BLaER1 treated with 17β-estradiol and CSF1 and Interleukin-3, amounts not matched to agents 10 nM and 100 nM (cell line): ENCODE measurements at regions not wholly inside any gene's neighbourhood (a gene's known extent, or its start where the extent isn't known, plus 50 kb on each side); places are given as distances from the start of the nearest gene placed in this dataset.
A peak's percentile ranks its signal among the peaks of the same experiment; 100 is the strongest.

Experiments
- H3K27ac ChIP-seq, 11 experiments: shearing (Covaris generic); formaldehyde crosslinking; 2 replicates each; pipeline ENCODE4 v1.8.1; 2022
- H3K27me3 ChIP-seq, 11 experiments: shearing (Covaris generic); formaldehyde crosslinking; 2 replicates each; pipeline ENCODE4 v1.8.1; 2022
- H3K36me3 ChIP-seq, 11 experiments: shearing (Covaris generic); formaldehyde crosslinking; 2 replicates each; pipeline ENCODE4 v1.8.1; 2022
- H3K4me1 ChIP-seq, 10 experiments: shearing (Covaris generic); formaldehyde crosslinking; 2 replicates each; pipeline ENCODE4 v1.8.1; 2022
- H3K4me2 ChIP-seq, 11 experiments: shearing (Covaris generic); formaldehyde crosslinking; 2 replicates each; pipeline ENCODE4 v1.8.1; 2022
- H3K4me3 ChIP-seq, 10 experiments: shearing (Covaris generic); formaldehyde crosslinking; 2 replicates each; pipeline ENCODE4 v1.8.1; 2022
- H3K9ac ChIP-seq, 11 experiments: shearing (Covaris generic); formaldehyde crosslinking; 2 replicates each; pipeline ENCODE4 v1.8.1; 2022
- H3K9me3 ChIP-seq, 11 experiments: shearing (Covaris generic); formaldehyde crosslinking; replicated peaks in 1 of 11; 2 replicates each; pipeline ENCODE4 v1.8.1; 2022
- H4K20me1 ChIP-seq, 11 experiments: shearing (Covaris generic); formaldehyde crosslinking; 2 replicates each; pipeline ENCODE4 v1.8.1; 2022
- Cebpa-rat ChIP-seq, 11 experiments: shearing (Covaris generic); IDR thresholded peaks; 2 replicates each; pipeline ENCODE4 v1.8.1; 2022

DNA sequence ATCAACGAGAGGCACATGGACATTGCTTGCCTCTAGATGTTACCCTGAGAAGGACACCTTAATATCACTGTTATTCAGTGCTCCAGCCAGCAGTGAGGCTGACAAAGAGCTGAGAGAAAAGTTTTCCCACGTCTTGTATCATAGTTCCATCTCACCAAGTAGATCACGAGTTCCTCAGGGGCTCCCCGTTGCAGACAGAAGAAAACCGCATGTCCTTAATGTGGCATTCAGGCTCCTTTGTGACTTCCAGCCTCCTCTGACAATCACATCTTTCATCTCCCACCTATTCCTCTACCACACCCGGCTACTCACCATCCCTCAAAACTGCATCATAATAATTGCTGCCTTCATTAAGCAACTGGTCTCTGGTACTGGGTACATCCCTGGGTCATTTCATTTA lies 75.3 kb downstream of the DMRTA2 start:
- Histone ChIP-seq H3K4me2 (peak overlapping the region; percentile 67 to 87 (median 78)), H3K9ac (peak overlapping the region in 2 of 11 experiments; percentile 21 to 34; a peak in 2 of 22 replicates), H3K9me3 (peaks cover 0 to 9% (median 4%) of the 10 kb centered on the region in 11 experiments; a peak in 7 of 22 replicates), H3K4me1 (peaks cover 39 to 75% (median 61%) of the 10 kb centered on the region in 10 experiments), H4K20me1 (0 out of 22 replicates have a peak, but pooled peaks cover 0 to 15% (median 0%) of the 10 kb centered on the region in 11 experiments), H3K36me3 (no peaks in the 10 kb centered on the region), H3K27me3 (peaks cover 0 to 7% (median 0%) of the 10 kb centered on the region in 11 experiments; a peak in 2 of 22 replicates), H3K4me3 (no peak overlapping the region), H3K27ac (peak overlapping the region in 4 of 11 experiments; percentile 58 to 74 (median 69); a peak in 8 of 22 replicates)
- TF ChIP-seq Cebpa-rat (IDR thresholded peaks at IDR 0.05) = no peak

DNA sequence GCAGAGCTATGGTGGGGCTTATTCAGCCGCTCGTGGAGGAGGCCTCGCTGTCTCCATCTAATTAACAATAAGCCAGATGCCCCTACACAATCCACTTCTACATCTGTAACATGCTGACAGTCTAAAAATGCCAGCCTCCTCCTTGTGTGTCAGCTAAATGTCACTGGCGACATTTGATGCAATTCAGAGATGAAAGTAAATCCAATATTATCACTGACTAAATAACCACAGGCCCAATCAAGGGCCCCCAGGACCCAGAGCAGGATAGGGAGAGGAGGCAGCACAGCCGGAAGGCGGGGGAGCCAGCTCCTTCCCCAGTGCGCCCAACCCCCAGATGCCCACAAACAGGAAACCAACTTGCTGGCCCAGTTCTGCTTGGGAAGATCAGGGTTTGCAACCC lies 76.6 kb downstream of the DMRTA2 start:
- peaks cover 0 to 7% (median 0%) of the 10 kb centered on the region in 11 experiments; a peak in 2 of 22 replicates for H3K27me3 ChIP-seq
- peak overlapping the region in 7 of 11 experiments; percentile 6 to 67 (median 54); a peak in 13 of 22 replicates for H3K9ac ChIP-seq
- peaks cover 39 to 77% (median 62%) of the 10 kb centered on the region in 10 experiments for H3K4me1 ChIP-seq
- peak overlapping the region in 8 of 11 experiments; percentile 9 to 84 (median 58); a peak in 15 of 22 replicates for H3K27ac ChIP-seq
- peak overlapping the region; percentile 67 to 87 (median 78) for H3K4me2 ChIP-seq
- peak in 1 of 11 experiments; percentile 57; a peak in 1 of 22 replicates for TF ChIP-seq Cebpa-rat (IDR thresholded peaks at IDR 0.05)
- H4K20me1 ChIP-seq = 0 out of 22 replicates have a peak, but pooled peaks cover 0 to 15% (median 0%) of the 10 kb centered on the region in 11 experiments
- H3K36me3 ChIP-seq = no peaks in the 10 kb centered on the region
- H3K9me3 ChIP-seq = peaks cover 0 to 9% (median 4%) of the 10 kb centered on the region in 11 experiments; a peak in 7 of 22 replicates
- H3K4me3 ChIP-seq = peak overlapping the region in 4 of 10 experiments; percentile 4 to 21 (median 14); a peak in 3 of 20 replicates

- no peak for TF ChIP-seq Cebpa-rat (IDR thresholded peaks at IDR 0.05)
- no peak overlapping the region for H3K27ac ChIP-seq
- no peaks in the 10 kb centered on the region for H3K36me3 ChIP-seq
- peaks cover 0 to 9% (median 4%) of the 10 kb centered on the region in 11 experiments; a peak in 7 of 22 replicates for H3K9me3 ChIP-seq
- H3K27me3 ChIP-seq = peaks cover 0 to 6% (median 0%) of the 10 kb centered on the region in 11 experiments; a peak in 2 of 22 replicates
- H3K9ac ChIP-seq = no peak overlapping the region
- no peak overlapping the region for H3K4me3 ChIP-seq
- H3K4me2 ChIP-seq = peak overlapping the region in 8 of 11 experiments; percentile 4 to 42 (median 16); a peak in 8 of 22 replicates
- 0 out of 22 replicates have a peak, but pooled peaks cover 0 to 5% (median 0%) of the 10 kb centered on the region in 11 experiments for H4K20me1 ChIP-seq
- H3K4me1 ChIP-seq = peaks cover 28 to 53% (median 43%) of the 10 kb centered on the region in 10 experiments
Measured at GRCh38 chr1:50343323-50343722, 79.9 kb downstream of the DMRTA2 start.

DNA sequence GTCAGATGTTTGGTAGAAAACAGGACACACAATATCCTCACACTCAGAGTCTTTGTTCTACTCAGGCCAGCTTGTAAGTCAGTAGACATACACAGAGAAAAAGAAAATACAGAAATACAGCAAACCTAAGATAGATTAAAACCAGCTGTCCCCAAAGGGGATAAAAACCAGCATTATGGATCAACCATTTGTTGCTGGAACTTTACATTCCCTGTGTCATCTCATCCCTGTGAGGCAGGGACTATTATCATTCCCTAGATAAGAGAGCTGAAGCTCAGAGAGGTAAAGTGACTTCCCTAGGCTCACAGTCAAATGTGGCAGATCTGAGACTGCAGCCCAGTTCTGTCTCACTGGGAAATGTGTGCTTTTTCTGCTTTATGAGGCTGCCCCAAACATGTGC lies 80.7 kb downstream of the DMRTA2 start:
- Histone ChIP-seq H3K9ac (no peak overlapping the region), H3K4me2 (peak overlapping the region in 2 of 11 experiments; percentile 4 to 42; a peak in 2 of 22 replicates), H3K4me3 (no peak overlapping the region), H3K4me1 (peaks cover 20 to 45% (median 35%) of the 10 kb centered on the region in 10 experiments), H3K27me3 (no peaks in the 10 kb centered on the region), H3K27ac (0 out of 22 replicates have a peak overlapping the region, but pooled peaks of 1 of the 11 experiments have one; percentile 8), H4K20me1 (no peaks in the 10 kb centered on the region), H3K9me3 (peaks cover 0 to 9% (median 4%) of the 10 kb centered on the region in 11 experiments; a peak in 7 of 22 replicates), H3K36me3 (no peaks in the 10 kb centered on the region)
- no peak for TF ChIP-seq Cebpa-rat (IDR thresholded peaks at IDR 0.05)

- Histone ChIP-seq H4K20me1 (no peaks in the 10 kb centered on the region), H3K4me3 (no peak overlapping the region), H3K9me3 (peaks cover 0 to 11% (median 8%) of the 10 kb centered on the region in 11 experiments; a peak in 9 of 22 replicates), H3K36me3 (no peaks in the 10 kb centered on the region), H3K27me3 (peaks cover 0 to 9% (median 3%) of the 10 kb centered on the region in 11 experiments; a peak in 6 of 22 replicates), H3K9ac (no peak overlapping the region; a peak in 1 of 22 replicates), H3K4me1 (peaks cover 0 to 14% (median 10%) of the 10 kb centered on the region in 10 experiments; a peak in 12 of 20 replicates), H3K27ac (no peak overlapping the region), H3K4me2 (no peak overlapping the region)
- TF ChIP-seq Cebpa-rat (IDR thresholded peaks at IDR 0.05) = no peak
Measured at GRCh38 chr1:50335036-50335435, 88.2 kb downstream of the DMRTA2 start.

DNA sequence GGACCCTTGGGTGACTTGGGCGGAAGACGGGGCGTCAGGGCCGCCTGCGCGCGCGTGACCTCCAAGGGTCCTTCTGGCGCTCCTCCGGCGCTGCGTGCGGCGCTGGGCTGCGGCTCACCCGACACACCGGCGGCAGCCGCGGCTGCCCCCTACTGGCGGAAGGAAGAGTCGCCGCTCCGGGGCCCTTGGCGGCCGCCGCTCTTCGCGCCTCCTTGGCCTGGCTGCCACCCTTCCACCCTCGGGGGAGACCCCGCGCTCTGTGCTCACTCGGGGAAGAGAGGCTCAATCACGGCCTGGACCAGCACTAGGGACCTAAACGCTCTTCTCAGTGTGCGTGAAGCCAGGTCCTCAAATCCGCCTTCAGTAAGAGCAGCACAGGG lies 89.7 kb downstream of the DMRTA2 start:
- Histone ChIP-seq H3K4me2 (peak overlapping the region in 5 of 11 experiments; percentile 3 to 30 (median 20); a peak in 4 of 22 replicates), H3K27ac (no peak overlapping the region), H3K4me1 (peaks cover 0 to 14% (median 10%) of the 10 kb centered on the region in 10 experiments; a peak in 12 of 20 replicates), H3K36me3 (no peaks in the 10 kb centered on the region), H3K9me3 (peaks cover 0 to 11% (median 8%) of the 10 kb centered on the region in 11 experiments; a peak in 9 of 22 replicates), H3K4me3 (no peak overlapping the region), H4K20me1 (no peaks in the 10 kb centered on the region), H3K9ac (no peak overlapping the region; a peak in 1 of 22 replicates), H3K27me3 (peaks cover 0 to 9% (median 3%) of the 10 kb centered on the region in 11 experiments; a peak in 6 of 22 replicates)
- no peak for TF ChIP-seq Cebpa-rat (IDR thresholded peaks at IDR 0.05)

DNA sequence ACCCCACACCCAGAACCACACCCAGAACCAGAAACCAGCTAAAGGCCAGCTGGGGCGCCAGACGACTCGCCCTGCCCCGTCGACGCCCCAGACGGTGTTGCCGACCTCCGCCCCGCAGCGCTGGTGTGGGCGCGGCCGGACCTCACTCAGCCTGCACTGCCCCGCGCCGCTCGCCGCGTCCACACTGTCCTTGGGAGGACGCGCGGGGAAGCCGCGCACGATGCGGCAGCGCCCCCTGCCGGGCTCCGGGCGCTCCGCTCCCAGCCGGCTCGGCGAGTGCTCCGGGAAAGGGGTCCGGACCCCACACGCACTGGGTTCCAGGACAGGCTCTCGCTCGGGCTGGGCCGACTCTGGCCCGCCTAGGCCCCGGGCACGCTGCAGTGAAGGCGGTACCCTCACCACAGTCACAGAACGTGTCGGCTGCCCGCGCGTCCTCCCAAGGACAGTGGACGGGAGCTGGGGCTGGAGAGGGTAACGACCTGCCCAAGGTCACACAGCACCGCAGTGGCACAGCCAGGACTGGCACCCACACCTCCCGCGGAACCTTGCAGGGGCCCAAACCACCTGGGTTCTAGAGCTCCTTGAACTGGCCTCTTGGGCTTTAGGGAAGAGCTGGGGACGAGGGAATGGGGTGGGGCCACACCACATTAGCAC lies 90.2 kb downstream of the DMRTA2 start:
- H3K4me3 ChIP-seq = no peak overlapping the region
- peaks cover 0 to 11% (median 8%) of the 10 kb centered on the region in 11 experiments; a peak in 9 of 22 replicates for H3K9me3 ChIP-seq
- H3K4me1 ChIP-seq = peaks cover 0 to 14% (median 10%) of the 10 kb centered on the region in 10 experiments; a peak in 12 of 20 replicates
- no peaks in the 10 kb centered on the region for H4K20me1 ChIP-seq
- no peak overlapping the region for H3K9ac ChIP-seq
- H3K4me2 ChIP-seq = peak overlapping the region in 5 of 11 experiments; percentile 3 to 30 (median 20); a peak in 4 of 22 replicates
- no peak for TF ChIP-seq Cebpa-rat (IDR thresholded peaks at IDR 0.05)
- H3K36me3 ChIP-seq = no peaks in the 10 kb centered on the region
- H3K27ac ChIP-seq = no peak overlapping the region
- peaks cover 0 to 9% (median 3%) of the 10 kb centered on the region in 11 experiments; a peak in 6 of 22 replicates for H3K27me3 ChIP-seq

DNA sequence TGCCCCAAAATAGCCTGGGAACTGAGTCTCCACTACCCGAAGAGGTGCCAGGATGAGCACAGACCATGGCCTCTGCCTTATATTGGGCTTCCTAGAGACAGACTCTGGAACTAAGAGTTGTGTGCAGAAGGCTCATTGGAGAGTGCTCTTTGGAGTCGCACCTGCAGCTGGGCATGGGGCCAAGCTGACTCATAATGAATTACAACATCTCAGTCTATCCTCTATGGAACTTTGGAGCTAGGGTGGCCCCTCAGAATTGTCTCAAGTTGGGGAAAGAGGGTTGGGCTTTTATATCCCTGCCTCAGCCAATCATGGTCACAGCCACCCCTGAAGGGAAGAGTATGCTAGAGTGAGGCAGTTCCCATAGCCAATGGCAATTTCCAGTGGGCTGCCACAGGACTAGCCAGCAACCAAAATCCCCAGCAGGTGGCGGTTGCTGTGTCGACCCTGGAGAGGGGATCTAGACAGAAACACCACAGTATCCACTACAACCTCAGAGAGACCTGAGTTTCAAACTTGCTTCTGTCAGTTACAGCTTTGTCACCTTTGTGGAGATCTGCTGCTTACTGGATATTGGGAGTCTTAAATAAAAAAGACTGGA lies 93.8 kb downstream of the DMRTA2 start:
- H3K4me2 ChIP-seq = no peak overlapping the region
- no peak overlapping the region for H3K4me3 ChIP-seq
- peaks cover 0 to 14% (median 10%) of the 10 kb centered on the region in 10 experiments; a peak in 12 of 20 replicates for H3K4me1 ChIP-seq
- H3K9me3 ChIP-seq = peaks cover 0 to 11% (median 8%) of the 10 kb centered on the region in 11 experiments; a peak in 9 of 22 replicates
- H3K27ac ChIP-seq = no peak overlapping the region
- peaks cover 0 to 9% (median 3%) of the 10 kb centered on the region in 11 experiments; a peak in 6 of 22 replicates for H3K27me3 ChIP-seq
- no peak for TF ChIP-seq Cebpa-rat (IDR thresholded peaks at IDR 0.05)
- no peaks in the 10 kb centered on the region for H3K36me3 ChIP-seq
- H4K20me1 ChIP-seq = no peaks in the 10 kb centered on the region
- H3K9ac ChIP-seq = no peak overlapping the region
